Posterior vena cava (tissue), 2 donors: ENCODE measurements at regions not wholly inside any gene's neighbourhood (a gene's known extent, or its start where the extent isn't known, plus 50 kb on each side); places are given as distances from the start of the nearest gene placed in this dataset.

Source experiments
- DNase-seq: peaks from one replicate; pipeline ENCODE4 v3.0.0-alpha.2; 2020; ENCODE audit warnings: low spot score
- intact Hi-C, 2 donors: fragments of 100-400 bp; cut with DNase I; formaldehyde crosslinking; loops; one replicate each; pipeline versions ENCODE4 v1.14.1 to v1.14.2; 2022 to 2023
- microRNA-seq, 2 donors: library from miRNA; unstranded; fragments of <30 nt; microRNA quantifications; one replicate each; pipeline ENCODE4 v1.2.0, GENCODE V29; 2020 to 2021; ENCODE audit warnings: borderline microRNAs expressed in 2 of 2
- donor health status: DM: yes; HTN: yes; CAD: no.
- donor health status: DM: yes; HTN: yes; CAD: no.

DNA sequence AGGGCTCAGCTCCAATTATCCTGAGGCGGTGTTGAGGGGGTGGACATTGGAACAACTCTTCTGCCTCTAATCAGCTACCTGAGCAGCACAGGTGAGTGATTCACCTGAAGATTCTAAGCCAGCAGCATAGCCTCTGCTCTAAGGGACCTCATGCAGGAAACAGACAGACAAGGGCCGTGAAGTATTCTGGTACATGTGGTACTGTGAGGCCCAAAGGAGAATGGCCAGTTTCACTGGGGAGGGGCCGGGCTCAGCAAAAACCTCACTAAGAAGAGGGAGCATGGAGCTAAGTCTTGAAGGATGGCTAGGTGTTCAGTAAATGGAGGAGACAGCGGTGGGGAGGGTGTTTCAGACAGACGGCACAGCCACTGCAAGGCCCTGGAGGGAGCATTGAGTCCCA, 58.5 kb upstream of the CCDC167 start:
- intact Hi-C loops, result no loop called here
- DNase-seq, result no peak

DNA sequence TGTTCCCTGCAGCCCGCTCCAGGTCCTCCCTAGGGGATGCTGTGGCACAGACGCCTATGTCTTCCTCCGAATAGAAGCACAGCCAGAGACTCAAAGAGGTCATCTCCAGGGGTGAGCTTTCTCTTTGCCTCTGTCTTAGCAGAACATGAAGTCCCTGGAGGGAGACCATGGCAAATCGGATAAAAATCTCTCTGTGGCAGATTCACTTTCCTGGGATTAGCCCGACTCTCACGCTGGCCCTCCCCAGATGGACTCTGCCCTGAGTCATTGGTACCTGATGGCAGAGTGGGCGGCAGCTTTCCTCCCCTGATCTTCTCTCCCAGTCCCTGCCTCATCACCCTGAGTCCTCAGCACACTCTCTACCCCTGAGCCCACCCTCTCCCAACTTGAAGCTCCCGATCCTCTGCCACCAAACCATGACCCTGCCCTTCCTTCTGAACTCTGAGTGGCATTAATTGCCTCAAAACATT, 58.0 kb upstream of the CCDC167 start:
- no peak for DNase-seq
- intact Hi-C loops, result no loop called here

DNA sequence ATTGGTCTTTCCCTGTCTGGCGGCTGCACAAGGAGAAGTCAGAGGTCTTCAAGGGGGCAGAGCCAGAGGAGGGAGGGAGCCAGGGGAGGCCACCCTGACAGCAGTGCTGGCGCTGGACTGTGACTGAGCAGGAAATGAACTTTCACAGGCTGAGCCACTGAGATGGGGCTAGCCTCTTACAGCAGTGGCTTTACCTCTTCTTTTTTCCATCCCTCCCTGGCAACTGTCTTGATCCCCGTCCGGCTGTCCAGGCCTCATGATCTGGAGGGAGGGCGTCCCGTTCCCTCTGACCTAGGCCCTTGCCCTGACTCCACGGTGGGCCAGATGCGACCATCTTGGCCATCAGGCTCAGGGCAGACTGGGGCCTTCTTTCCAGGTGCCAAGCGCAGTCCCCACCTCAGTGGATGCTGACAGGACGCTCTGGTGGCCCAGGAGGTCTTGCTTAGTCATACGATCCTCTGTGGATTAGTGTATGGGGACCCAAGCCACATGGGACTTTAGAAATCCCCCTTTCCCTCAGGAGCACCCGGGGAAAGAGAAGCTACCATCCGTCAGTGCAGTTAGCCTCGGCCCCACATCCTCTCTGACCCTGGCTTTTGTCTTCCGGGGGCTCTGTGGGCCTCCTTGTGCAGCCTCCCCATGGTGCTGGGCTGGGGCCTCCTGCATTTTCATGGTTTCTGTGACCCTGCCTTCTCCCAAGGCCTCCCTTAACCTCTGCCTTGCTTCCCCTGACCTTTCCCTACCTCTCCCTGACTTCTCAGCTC, 57.4 kb upstream of the CCDC167 start:
- DNase-seq, result no peak
- intact Hi-C loops, result no loop called here

DNA sequence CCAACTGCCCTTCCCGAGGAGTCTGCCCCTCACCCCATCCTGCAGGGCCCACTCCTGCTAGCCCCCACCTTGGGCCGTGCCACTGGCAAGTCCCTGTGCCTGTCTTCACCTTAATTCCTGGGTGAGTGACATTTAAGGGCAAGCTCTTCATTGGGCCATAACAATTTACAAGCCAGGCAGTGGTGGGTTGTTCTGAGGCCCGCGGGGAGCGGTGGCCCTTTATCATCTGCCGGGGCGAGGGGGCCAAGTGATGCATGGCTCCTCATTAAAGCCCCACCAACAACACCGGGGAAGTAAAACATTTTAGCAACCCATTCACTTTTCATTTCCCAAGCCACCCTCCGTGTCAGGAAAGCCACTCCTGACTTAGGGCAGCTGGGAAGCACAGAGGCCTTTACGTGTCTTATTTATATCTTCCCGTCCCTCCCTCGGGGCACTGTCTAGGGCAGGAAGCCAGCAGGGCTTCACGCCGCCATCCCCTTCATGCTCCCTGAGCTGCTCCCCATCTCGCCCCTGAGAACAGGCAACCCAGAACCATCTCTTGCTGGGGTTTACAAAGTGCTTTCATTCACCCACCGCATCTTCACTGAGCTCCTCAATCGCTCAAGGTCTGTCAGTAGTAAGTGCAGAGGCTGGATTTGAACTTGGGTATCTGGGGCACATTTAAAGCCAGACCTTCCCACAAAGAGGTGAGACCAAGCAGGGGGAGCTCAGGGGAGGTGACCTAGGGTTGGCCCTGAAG, 55.5 kb upstream of the CCDC167 start:
- intact Hi-C loops, result no loop called here
- no peak for DNase-seq

DNA sequence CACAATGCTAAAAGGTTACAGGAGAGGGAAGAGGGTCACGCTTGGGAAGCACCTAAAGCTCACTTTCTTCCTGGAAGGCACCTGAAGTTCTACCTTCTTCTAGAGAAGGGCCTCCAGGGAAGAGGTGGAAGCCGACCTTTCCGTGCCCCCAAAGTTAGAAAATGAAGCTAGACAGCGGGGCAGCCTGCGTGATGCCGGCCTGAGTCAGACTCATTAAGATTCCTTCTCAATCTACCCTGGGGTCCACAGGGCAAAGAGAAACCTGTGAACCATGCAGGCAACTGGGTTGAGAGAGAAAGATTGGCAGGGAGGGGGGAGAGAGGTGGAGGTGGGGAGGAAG, 54.8 kb upstream of the CCDC167 start:
- intact Hi-C loops, result no loop called here
- DNase-seq, result no peak

DNA sequence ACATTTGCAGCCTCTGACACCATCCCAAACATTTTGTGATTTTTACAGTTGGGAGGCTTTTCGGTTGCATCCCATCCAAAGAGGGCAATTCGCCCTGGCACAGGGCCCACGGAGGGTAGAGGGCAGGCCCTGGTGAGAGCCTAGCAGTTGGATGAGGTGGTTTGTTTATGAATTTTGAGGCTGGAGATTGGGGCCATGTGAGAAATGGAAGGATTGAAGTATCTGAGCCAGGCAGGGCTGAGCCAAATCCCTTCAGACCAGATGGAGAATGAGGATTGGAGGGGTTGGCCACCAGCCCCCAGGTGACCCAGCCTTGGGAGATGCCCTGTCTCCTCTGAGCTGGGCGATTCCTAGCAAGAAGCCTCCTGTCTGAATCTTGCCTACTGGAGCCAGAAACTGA, 52.6 kb upstream of the CCDC167 start:
- intact Hi-C loops, result no loop called here

DNA sequence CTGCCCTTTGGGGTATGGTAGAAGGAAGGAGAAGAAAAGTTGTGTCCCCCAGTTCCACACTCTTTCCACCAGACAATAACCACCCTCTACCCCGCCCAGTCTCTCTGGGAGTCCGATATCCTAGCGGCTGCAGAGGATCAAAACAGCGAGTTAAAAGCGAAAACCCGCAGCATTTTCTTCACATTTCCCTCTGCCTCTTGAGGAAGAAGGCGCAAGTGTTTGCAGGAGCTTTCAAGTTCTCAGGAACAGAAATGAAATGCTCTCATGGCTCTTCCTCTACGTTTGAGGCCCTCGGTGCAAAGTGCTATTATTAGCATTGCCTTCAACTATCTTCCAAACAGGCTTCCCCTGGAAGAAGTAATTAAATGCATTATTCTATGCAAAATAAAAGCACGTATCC, 52.2 kb upstream of the CCDC167 start:
- DNase-seq, result no peak
- intact Hi-C loops, result no loop called here

More for the DNA sequence above, 52.6 kb upstream of the CCDC167 start:
- no peak for DNase-seq

DNA sequence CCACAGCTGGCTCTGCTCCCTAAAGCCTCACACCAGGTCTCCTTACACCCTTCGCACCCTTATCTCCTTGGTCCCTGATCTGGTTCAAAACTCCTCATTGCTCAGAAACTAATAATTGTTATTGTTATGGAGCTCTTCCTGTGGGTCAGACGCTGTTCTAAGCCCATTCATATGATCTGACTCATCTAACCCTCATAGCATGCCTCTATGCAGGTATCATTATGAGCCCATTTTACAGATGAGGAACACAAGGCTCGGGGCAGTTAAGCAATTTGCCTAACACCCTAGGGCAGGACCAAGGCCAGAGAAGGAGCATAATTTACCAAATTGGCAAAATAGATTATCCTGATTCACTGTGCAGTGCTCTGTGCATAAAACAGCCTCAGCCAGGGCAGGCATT, 51.8 kb upstream of the CCDC167 start:
- intact Hi-C loops, result no loop called here
- DNase-seq, result no peak

DNA sequence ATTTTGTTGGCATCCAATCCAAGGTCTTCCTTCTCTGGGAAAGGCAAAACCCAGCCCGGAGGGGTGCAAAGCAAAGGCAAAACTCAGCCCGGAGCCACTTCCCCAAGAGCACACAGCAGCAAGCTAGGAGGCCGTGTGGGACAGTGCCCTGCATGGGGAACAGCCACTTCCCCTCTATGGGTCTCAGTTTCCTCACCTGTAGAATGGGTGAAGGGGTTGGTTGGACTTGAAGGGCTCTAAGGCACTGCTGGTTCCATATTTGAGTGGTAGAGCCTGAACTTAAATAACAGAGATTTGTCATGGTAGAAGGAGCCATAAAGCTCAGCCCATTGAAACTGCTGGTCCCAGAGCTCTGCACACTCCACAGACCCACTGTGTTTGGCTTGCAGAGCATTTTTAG, 51.3 kb upstream of the CCDC167 start:
- intact Hi-C loops, result no loop called here
- DNase-seq, result no peak

DNA sequence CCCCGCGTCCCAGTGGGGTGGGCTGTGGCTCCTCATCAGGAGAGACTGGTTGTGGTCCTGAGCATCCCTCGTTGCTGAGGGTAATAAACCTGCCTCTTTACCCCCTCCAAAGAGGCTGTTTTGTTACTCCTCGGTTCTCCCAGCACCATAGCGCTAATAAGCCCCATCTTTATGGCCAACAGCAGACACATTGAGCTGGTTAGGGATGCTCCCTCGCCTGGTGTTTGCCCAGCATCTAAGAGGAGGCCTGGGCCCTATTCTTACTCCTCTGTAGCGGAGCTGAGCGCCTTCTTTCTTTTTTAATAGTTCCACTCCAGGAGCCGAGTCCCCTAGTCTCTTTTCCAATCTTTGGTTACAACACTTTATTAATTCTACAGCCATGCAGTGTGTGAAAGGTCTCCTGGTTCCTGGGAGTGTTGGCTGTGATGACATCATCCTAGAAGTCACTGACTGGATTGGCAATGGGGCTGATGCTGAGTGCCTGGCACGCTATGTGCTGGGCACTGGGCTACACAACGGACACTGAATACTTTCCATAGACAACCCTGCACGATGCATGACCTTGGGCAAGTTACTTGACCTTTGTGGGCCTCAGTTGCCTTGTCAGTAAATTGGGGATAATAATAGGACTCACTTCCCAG, 50.6 kb upstream of the CCDC167 start:
- intact Hi-C loops, result no loop called here
- no peak for DNase-seq

DNA sequence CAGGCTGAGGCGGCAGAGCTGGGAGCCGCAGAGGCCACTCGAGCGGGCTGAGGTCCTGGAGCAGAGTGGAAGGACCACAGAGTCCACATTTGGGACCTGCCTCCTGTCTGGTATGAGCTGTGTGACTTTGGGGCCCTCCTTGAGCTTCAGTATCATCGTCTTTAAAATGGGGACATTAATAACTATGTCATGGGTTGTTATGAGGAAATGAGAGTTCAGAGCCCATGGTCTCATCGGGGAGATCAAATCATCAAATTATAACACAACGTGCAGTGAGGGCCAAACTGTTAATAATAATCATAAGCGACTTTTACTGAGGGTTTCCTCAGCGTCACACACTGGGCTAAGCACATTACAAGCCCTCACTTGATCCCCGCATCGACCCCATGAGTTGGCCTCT, 49.9 kb upstream of the CCDC167 start:
- intact Hi-C loops, result no loop called here
- no peak for DNase-seq

Small RNA genes in the stretch of these regions (microRNA-seq; reads per million reads assigned to microRNA genes)
- 0 reads per million in 2 donors for gene MIR4462
